Subcutaneous abdominal adipose tissue (tissue), 5 donors: ENCODE measurements at regions not wholly inside any gene's neighbourhood (a gene's known extent, or its start where the extent isn't known, plus 50 kb on each side); places are given as distances from the start of the nearest gene placed in this dataset.

Experiments used
- H3K27ac ChIP-seq: one replicate; pipeline ENCODE4 v1.7.0; 2013; ENCODE audit warnings: low read depth, mild to moderate bottlenecking, inconsistent platforms, low read length, moderate library complexity
- H3K27me3 ChIP-seq, 5 donors: one replicate each; pipeline ENCODE4 v1.7.0; 2013; ENCODE audit warnings: low read length in 5 of 5, inconsistent platforms in 1 of 5; ENCODE audit not compliant: control insufficient read depth in 5 of 5, insufficient read depth in 4 of 5
- H3K36me3 ChIP-seq, 5 donors: one replicate each; pipeline ENCODE4 v1.7.0; 2013; ENCODE audit warnings: low read length in 5 of 5; ENCODE audit not compliant: control insufficient read depth in 5 of 5, insufficient read depth in 5 of 5
- H3K4me1 ChIP-seq, 5 donors: one replicate each; pipeline ENCODE4 v1.7.0; 2013; ENCODE audit warnings: low read length in 5 of 5, mild to moderate bottlenecking in 3 of 5, moderate library complexity in 1 of 5; ENCODE audit not compliant: control insufficient read depth in 5 of 5, insufficient read depth in 5 of 5
- H3K4me3 ChIP-seq, 5 donors: one replicate each; pipeline ENCODE4 v1.7.0; 2013; ENCODE audit warnings: low read length in 5 of 5, low read depth in 1 of 5
- H3K9ac ChIP-seq, 5 donors: one replicate each; pipeline ENCODE4 v1.7.0; 2013; ENCODE audit warnings: low read length in 5 of 5, mild to moderate bottlenecking in 4 of 5, moderate library complexity in 3 of 5
- H3K9me3 ChIP-seq, 5 donors: one replicate each; pipeline ENCODE4 v1.7.0; 2013; ENCODE audit warnings: low read length in 5 of 5; ENCODE audit not compliant: control insufficient read depth in 5 of 5
- donor health status: healthy.
- donor health status: healthy.
- donor health status: healthy.
- donor health status: healthy.
- donor health status: healthy.

GRCh38 chr7:40921589-40922315 is 781.1 kb downstream of the INHBA start:
- Histone ChIP-seq H3K27ac (no peak overlapping the region), H3K27me3 (no peaks in the 10 kb centered on the region), H3K9me3 (peaks cover 0 to 5% (median 0%) of the 10 kb centered on the region in 5 donors), H3K4me3 (no peak overlapping the region), H3K4me1 (no peaks in the 10 kb centered on the region), H3K36me3 (no peaks in the 10 kb centered on the region), H3K9ac (no peak overlapping the region)

GRCh38 chr7:40918701-40919271 is 784.0 kb downstream of the SUGCT start:
- H3K4me3 ChIP-seq = no peak overlapping the region
- no peaks in the 10 kb centered on the region for H3K4me1 ChIP-seq
- peaks cover 0 to 2% (median 0%) of the 10 kb centered on the region in 5 donors for H3K9me3 ChIP-seq
- no peaks in the 10 kb centered on the region for H3K36me3 ChIP-seq
- H3K27me3 ChIP-seq = no peaks in the 10 kb centered on the region
- H3K9ac ChIP-seq = no peak overlapping the region
- H3K27ac ChIP-seq = no peak overlapping the region

- Histone ChIP-seq H3K9me3 (no peaks in the 10 kb centered on the region), H3K4me1 (no peaks in the 10 kb centered on the region), H3K27ac (no peak overlapping the region), H3K27me3 (no peaks in the 10 kb centered on the region), H3K9ac (no peak overlapping the region), H3K4me3 (no peak overlapping the region), H3K36me3 (no peaks in the 10 kb centered on the region)
Observed at GRCh38 chr7:40916813-40917212, 782.0 kb downstream of the SUGCT start.

- Histone ChIP-seq H3K27ac (no peak overlapping the region), H3K27me3 (no peaks in the 10 kb centered on the region), H3K4me3 (no peak overlapping the region), H3K9ac (no peak overlapping the region), H3K36me3 (no peaks in the 10 kb centered on the region), H3K4me1 (no peaks in the 10 kb centered on the region), H3K9me3 (no peaks in the 10 kb centered on the region)
Observed at GRCh38 chr7:40915071-40915470, 780.3 kb downstream of the SUGCT start.
